Loucy (cell line): ENCODE measurements at regions not wholly inside any gene's neighbourhood (a gene's known extent, or its start where the extent isn't known, plus 50 kb on each side); places are given as distances from the start of the nearest gene placed in this dataset.

Source experiments
- H2AFZ ChIP-seq: fragments of 200-600 bp; sonication (generic); 2 replicates; pipeline ENCODE4 v1.6.0; 2016; ENCODE audit warnings: antibody characterized with exemption, mild to moderate bottlenecking, low read length, moderate library complexity
- H3F3A ChIP-seq: fragments of 200-600 bp; 2 replicates; pipeline ENCODE4 v1.6.0; 2016; ENCODE audit warnings: antibody characterized with exemption, low read depth, mild to moderate bottlenecking
- H3K27me3 ChIP-seq: fragments of 200-600 bp; sonication (generic); 2 replicates; pipeline ENCODE4 v1.6.1; 2014; ENCODE audit warnings: low read length, mild to moderate bottlenecking; ENCODE audit not compliant: insufficient read depth, poor library complexity, severe bottlenecking
- H3K36me3 ChIP-seq: fragments of 200-600 bp; sonication (generic); 2 replicates; pipeline ENCODE4 v1.6.1; 2016; ENCODE audit warnings: low read length; ENCODE audit not compliant: insufficient read depth
- H3K4me1 ChIP-seq: fragments of 200-600 bp; sonication (generic); 2 replicates; pipeline ENCODE4 v1.5.1; 2014; ENCODE audit warnings: low read length, mild to moderate bottlenecking; ENCODE audit not compliant: insufficient read depth, poor library complexity, severe bottlenecking
- H3K4me2 ChIP-seq: fragments of 200-600 bp; sonication (generic); 2 replicates; pipeline ENCODE4 v1.6.0; 2014; ENCODE audit warnings: antibody characterized with exemption, low read length, low read depth, mild to moderate bottlenecking; ENCODE audit not compliant: poor library complexity, severe bottlenecking
- H3K4me3 ChIP-seq: fragments of 200-600 bp; sonication (generic); 2 replicates; pipeline ENCODE4 v1.5.1; 2014; ENCODE audit warnings: low read length, mild to moderate bottlenecking, mixed read lengths; ENCODE audit not compliant: poor library complexity, severe bottlenecking
- H3K79me2 ChIP-seq: fragments of 200-600 bp; sonication (generic); 2 replicates; pipeline ENCODE4 v1.6.1; 2014; ENCODE audit warnings: low read length; ENCODE audit not compliant: insufficient read depth
- H3K9ac ChIP-seq: fragments of 200-600 bp; sonication (generic); 2 replicates; pipeline ENCODE4 v1.6.0; 2014; ENCODE audit warnings: mild to moderate bottlenecking, low read depth, low read length, moderate library complexity; ENCODE audit not compliant: poor library complexity, severe bottlenecking
- H3K9me2 ChIP-seq: fragments of 200-600 bp; sonication (generic); replicated peaks from 2 replicates; pipeline ENCODE4 v1.6.1; 2016; ENCODE audit warnings: low read depth, low read length, mixed read lengths
- H3K9me3 ChIP-seq: fragments of 200-600 bp; sonication (generic); 2 replicates; pipeline ENCODE4 v1.6.1; 2014; ENCODE audit warnings: mild to moderate bottlenecking, antibody characterized with exemption, low read length, low read depth; ENCODE audit not compliant: insufficient read depth
- H4K20me1 ChIP-seq: fragments of 200-600 bp; sonication (generic); 2 replicates; pipeline ENCODE4 v1.6.0; 2014; ENCODE audit warnings: antibody characterized with exemption, low read length, mild to moderate bottlenecking; ENCODE audit not compliant: insufficient read depth, poor library complexity, severe bottlenecking
- CTCF ChIP-seq: fragments of 200-600 bp; sonication (generic); conservative IDR thresholded peaks from 2 replicates; pipeline ENCODE4 v1.5.1; 2014; ENCODE audit warnings: mild to moderate bottlenecking, antibody characterized with exemption, low read length
- EZH2phosphoT487 ChIP-seq: fragments of 200-600 bp; IDR thresholded peaks from 2 replicates; pipeline ENCODE4 v1.6.1; 2018; ENCODE audit warnings: antibody characterized with exemption, mild to moderate bottlenecking, moderate library complexity, borderline replicate concordance

- no peak for TF ChIP-seq CTCF
- no peak for TF ChIP-seq EZH2phosphoT487
- Histone ChIP-seq H3K9me3 (no peaks in the 10 kb centered on the region), H3K79me2 (no peaks in the 10 kb centered on the region), H3K36me3 (no peaks in the 10 kb centered on the region), H3K4me1 (no peaks in the 10 kb centered on the region), H3K9me2 (no peaks in the 10 kb centered on the region), H4K20me1 (no peaks in the 10 kb centered on the region), H3F3A (no peaks in the 10 kb centered on the region), H2AFZ (no peak overlapping the region), H3K9ac (no peak overlapping the region), H3K27me3 (no peaks in the 10 kb centered on the region), H3K4me2 (no peak overlapping the region), H3K4me3 (no peak overlapping the region)
Observed at GRCh38 chr5:26791433-26791832, 247.0 kb downstream of the CDH9 start.

GRCh38 chr5:26791021-26791420 lies 247.4 kb downstream of the CDH9 start:
- Histone ChIP-seq H4K20me1 (no peaks in the 10 kb centered on the region), H3K4me2 (no peak overlapping the region), H3K36me3 (no peaks in the 10 kb centered on the region), H3K9me3 (no peaks in the 10 kb centered on the region), H3K4me1 (no peaks in the 10 kb centered on the region), H3K9me2 (no peaks in the 10 kb centered on the region), H3K9ac (no peak overlapping the region), H3K79me2 (no peaks in the 10 kb centered on the region), H2AFZ (no peak overlapping the region), H3K27me3 (no peaks in the 10 kb centered on the region), H3F3A (no peaks in the 10 kb centered on the region), H3K4me3 (no peak overlapping the region)
- TF ChIP-seq CTCF (no peak), EZH2phosphoT487 (no peak)

GRCh38 chr5:26763215-26763614 lies 275.2 kb downstream of the CDH9 start:
- no peaks in the 10 kb centered on the region for H3K36me3 ChIP-seq
- no peak overlapping the region for H2AFZ ChIP-seq
- H3K4me3 ChIP-seq = no peak overlapping the region
- H3K4me2 ChIP-seq = no peak overlapping the region
- no peaks in the 10 kb centered on the region for H3F3A ChIP-seq
- no peaks in the 10 kb centered on the region for H3K27me3 ChIP-seq
- H3K79me2 ChIP-seq = no peaks in the 10 kb centered on the region
- no peaks in the 10 kb centered on the region for H3K9me3 ChIP-seq
- no peaks in the 10 kb centered on the region for H3K9me2 ChIP-seq
- H3K4me1 ChIP-seq = no peaks in the 10 kb centered on the region
- no peak overlapping the region for H3K9ac ChIP-seq
- TF ChIP-seq CTCF (no peak), EZH2phosphoT487 (no peak)
- H4K20me1 ChIP-seq = no peaks in the 10 kb centered on the region
